Astrocyte (in vitro differentiated cells and primary cell): ENCODE measurements at regions not wholly inside any gene's neighbourhood (a gene's known extent, or its start where the extent isn't known, plus 50 kb on each side); places are given as distances from the start of the nearest gene placed in this dataset.
"Not testable (repeated sequence)": the region's sequence is repeated elsewhere in the genome, so short reads cannot be mapped to it uniquely, and the experiment has no call there.

Source experiments
- CTCF ChIP-seq: IDR thresholded peaks from 2 replicates; pipeline ENCODE4 v1.5.1; 2011; ENCODE audit warnings: low read depth, mild to moderate bottlenecking, inconsistent platforms, low read length, moderate library complexity; ENCODE audit not compliant: insufficient read depth
- EZH2 ChIP-seq: IDR thresholded peaks from 2 replicates; pipeline ENCODE4 v1.6.1; 2012; ENCODE audit warnings: mild to moderate bottlenecking, low read length, inconsistent platforms; ENCODE audit not compliant: insufficient read depth

- not testable (repeated sequence) for TF ChIP-seq CTCF, EZH2
Observed at GRCh38 chr16:29106259-29106908, 121.5 kb downstream of the LAT start.
